ENCODE measurements at regions not wholly inside any gene's neighbourhood (a gene's known extent, or its start where the extent isn't known, plus 50 kb on each side); places are given as distances from the start of the nearest gene placed in this dataset.

DNA sequence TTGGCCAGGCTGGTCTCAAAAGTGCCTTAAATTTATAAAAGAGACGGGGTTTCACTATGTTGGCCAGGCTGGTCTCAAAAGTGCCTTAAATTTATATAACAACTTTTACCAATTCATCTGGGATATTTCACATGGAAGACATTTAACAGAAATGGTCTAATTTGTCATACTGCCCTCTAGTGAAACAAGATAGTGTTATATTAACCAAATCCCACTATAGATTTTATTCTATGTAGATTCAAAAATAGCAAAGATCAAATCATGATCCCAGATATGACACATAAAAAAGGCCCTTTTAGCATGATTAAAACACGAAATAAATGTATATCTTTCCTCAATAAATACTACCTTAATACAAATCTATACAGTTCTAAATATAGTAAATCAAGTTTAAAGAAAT lies 102.8 kb upstream of the TFAP2D start:
- peak; percentile 15 for DNase-seq (ENCODE audit: low spot score)

DNA sequence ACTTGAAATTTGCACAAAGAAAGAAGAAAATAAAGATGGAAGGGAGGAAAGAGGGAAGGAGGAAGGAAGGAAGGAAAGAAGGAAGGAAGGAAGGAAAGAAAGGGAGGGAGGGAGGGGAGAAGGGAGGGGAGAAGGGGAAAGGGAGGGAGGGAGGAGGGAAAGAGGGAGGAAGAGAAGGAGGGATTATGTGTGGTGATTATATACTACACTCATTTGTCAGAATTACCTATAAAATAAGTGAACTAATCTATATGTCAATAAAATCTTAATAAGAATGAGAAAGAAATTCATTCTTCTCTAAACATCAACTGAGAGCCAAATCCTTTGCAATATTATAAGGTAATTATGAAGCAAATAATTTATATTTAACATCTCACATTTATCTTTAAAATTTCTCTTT lies 77.9 kb upstream of the TFAP2D start:
- no peak for DNase-seq (ENCODE audit: low spot score)

GRCh38 chr6:50637267-50637666 lies 76.1 kb upstream of the TFAP2D start:
- DNase-seq (ENCODE audit: low spot score), result no peak

DNA sequence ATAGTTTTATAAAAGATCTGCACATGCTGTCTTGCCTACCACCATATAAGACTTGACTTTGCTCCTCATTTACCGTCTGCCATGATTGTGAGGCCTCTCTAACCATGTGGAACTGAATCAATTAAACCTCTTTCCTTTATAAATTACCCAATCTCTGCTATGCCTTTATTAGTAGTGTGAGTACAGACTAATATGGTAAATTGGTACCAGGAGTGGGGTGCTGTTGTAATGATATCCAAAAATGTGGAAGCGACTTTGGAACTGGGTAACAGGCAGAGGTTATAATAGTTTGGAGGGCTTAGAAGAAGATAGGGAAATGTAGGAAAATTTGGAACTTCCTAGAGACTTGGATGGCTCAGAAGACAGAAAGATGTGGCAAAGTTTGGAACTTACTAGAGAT lies 64.2 kb upstream of the TFAP2D start:
- no peak for DNase-seq (ENCODE audit: low spot score)

- DNase-seq (ENCODE audit: low spot score), result no peak
These were observed 60.1 kb upstream of the TFAP2D start for GRCh38 chr6:50653253-50653652.

DNA sequence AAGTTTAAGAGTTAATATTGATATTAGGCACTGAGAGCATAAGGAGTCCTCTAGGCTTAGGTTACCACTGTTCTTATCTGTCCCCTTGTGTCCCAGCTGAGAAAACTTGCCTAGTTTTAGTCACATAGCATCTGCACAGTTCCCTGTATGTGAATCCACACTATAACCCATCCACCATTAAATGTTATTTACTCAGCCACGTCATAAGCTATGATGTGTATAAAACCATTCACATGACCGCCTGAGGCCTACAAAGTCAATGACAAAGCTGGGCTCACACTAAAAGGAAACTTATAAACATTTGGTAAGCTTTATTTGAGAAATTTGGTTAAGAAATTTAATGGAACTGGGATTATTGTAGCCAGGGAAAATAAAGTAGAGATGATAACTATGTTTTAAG lies 59.2 kb upstream of the TFAP2D start:
- DNase-seq (ENCODE audit: low spot score), result no peak

- peak; percentile 39 for DNase-seq (ENCODE audit: low spot score)
These were observed 57.4 kb upstream of the TFAP2D start for GRCh38 chr6:50655848-50656453.

DNA sequence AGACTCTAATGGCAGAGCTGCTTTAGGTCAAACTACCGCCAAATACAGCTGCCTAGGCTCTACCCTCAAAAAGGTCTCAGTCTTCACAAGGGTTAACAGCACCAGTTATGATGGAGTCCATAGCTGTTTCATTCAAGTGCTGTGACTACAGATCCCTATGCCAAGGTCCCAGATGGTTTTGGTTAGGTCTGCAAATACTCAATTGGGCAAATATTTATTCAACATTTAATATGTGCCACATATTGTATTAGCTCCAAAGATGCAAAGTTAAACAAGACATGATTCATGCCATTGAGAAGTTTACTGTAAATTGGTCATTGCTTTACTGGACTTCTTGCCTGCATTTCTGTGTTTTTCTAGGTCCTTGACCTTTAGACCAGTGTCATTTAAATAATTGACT lies 55.8 kb upstream of the TFAP2D start:
- no peak for DNase-seq (ENCODE audit: low spot score)

DNA sequence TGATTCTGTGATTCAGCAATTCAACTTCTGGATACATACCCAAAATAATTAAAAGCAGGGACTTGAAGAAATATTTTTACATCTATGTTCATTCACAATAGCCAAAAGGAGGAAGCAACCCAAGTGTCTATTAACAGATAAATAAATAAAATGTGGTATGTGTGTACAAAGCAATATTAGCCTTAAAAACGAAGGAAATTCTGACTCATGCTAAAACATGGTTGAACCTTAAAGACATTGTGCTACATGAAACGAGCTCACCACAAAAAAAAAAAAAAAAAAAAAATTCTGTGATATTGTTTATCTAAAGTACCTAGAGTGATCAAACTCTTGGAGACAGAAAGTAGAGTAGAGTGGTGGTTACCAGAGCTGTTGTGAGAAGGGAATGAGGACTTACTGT lies 54.8 kb upstream of the TFAP2D start:
- no peak for DNase-seq (ENCODE audit: low spot score)

DNA sequence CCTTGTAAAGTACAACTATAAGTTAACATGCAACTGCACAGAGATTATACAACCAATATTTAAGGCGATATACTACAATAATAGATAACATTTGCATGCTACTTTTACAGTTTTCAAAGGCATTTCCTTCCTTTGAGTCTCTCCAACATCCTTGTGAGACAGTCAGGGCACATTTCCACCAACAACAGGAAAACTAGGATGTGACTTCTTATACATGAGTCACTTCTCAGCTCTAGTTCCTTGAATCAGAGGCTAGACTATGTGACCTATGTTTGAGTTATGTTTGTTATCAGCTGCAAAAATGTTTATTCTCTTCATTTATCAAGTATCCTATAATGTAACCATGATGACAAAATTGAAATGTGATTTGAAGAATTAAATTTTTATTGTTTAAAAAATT lies 51.7 kb upstream of the TFAP2D start:
- no peak for DNase-seq (ENCODE audit: low spot score)
